ENCODE measurements at regions not wholly inside any gene's neighbourhood (a gene's known extent, or its start where the extent isn't known, plus 50 kb on each side); places are given as distances from the start of the nearest gene placed in this dataset.

DNA sequence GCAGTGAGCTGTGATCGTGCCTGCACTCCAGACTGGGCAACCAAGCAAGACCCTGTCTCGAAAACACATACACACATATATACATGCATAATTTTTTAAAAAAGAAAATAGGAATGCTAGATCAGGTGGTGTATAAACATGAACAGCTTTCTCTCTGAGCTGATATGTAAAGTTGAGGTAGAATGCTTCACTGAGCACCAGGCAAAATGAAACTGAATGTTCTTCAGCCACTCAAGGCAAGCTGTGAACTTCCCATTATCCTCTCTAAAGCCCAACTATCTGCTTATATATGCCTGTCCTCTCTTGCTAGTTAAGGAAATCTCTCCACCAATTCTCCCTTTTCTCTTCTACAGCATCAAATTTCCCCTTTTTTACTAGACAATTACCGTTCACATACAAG is 93.0 kb downstream of the NUF2 start:
- H3K27me3 ChIP-seq (ENCODE audit: insufficient read depth, low read length), result peaks cover 2% of the 10 kb centered on the region
- H3K79me2 ChIP-seq (ENCODE audit: insufficient read depth, low read length), result no peaks in the 10 kb centered on the region
- no peaks in the 10 kb centered on the region for H3K9me3 ChIP-seq (ENCODE audit: low read depth, low read length)
- no peak overlapping the region for H3K27ac ChIP-seq (ENCODE audit: low read depth, low read length)
- no peak overlapping the region for H3K4me3 ChIP-seq (ENCODE audit: insufficient read depth, low read length)
- no peaks in the 10 kb centered on the region for H3K4me1 ChIP-seq (ENCODE audit: insufficient read depth, low read length)
- no peaks in the 10 kb centered on the region for H4K20me1 ChIP-seq (ENCODE audit: insufficient read depth, low read length)
- no peaks in the 10 kb centered on the region for H3K36me3 ChIP-seq (ENCODE audit: insufficient read depth, low read length)
- H3K4me2 ChIP-seq (ENCODE audit: insufficient read depth, low read length), result no peak overlapping the region
- DNase-seq (ENCODE audit: insufficient read length, low spot score, missing footprints), result no peak
- TF ChIP-seq, protein P1, sequence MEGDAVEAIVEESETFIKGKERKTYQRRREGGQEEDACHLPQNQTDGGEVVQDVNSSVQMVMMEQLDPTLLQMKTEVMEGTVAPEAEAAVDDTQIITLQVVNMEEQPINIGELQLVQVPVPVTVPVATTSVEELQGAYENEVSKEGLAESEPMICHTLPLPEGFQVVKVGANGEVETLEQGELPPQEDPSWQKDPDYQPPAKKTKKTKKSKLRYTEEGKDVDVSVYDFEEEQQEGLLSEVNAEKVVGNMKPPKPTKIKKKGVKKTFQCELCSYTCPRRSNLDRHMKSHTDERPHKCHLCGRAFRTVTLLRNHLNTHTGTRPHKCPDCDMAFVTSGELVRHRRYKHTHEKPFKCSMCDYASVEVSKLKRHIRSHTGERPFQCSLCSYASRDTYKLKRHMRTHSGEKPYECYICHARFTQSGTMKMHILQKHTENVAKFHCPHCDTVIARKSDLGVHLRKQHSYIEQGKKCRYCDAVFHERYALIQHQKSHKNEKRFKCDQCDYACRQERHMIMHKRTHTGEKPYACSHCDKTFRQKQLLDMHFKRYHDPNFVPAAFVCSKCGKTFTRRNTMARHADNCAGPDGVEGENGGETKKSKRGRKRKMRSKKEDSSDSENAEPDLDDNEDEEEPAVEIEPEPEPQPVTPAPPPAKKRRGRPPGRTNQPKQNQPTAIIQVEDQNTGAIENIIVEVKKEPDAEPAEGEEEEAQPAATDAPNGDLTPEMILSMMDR (IDR thresholded peaks at IDR 0.05; ENCODE audit: extremely low read depth, low read depth, low read length), result no peak
- no peak overlapping the region for H2AFZ ChIP-seq (ENCODE audit: low read length)

DNA sequence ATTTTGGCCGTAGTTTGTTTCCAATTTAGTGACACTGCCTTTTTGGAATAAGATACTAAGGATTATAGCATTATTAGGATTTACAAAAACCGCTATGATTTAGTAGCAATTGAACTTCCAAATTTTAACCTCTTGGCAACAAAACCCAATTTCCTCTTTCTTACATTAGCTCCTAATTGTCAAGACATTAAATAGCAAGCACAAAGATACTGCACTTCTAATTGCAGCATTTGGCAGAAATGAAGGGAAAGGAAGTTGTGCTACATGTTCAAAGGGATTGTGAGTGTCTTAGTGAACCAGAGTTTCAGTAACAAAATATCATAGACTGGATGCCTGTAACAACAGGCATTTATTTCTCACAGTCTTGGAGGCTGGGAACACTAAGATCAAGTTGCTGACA is 99.9 kb downstream of the NUF2 start:
- Histone ChIP-seq H3K36me3 (ENCODE audit: insufficient read depth, low read length) (no peaks in the 10 kb centered on the region), H4K20me1 (ENCODE audit: insufficient read depth, low read length) (no peaks in the 10 kb centered on the region), H3K79me2 (ENCODE audit: insufficient read depth, low read length) (no peaks in the 10 kb centered on the region), H3K9me3 (ENCODE audit: low read depth, low read length) (no peaks in the 10 kb centered on the region), H3K27me3 (ENCODE audit: insufficient read depth, low read length) (no peaks in the 10 kb centered on the region), H3K4me3 (ENCODE audit: insufficient read depth, low read length) (no peak overlapping the region), H2AFZ (ENCODE audit: low read length) (no peak overlapping the region), H3K4me1 (ENCODE audit: insufficient read depth, low read length) (no peaks in the 10 kb centered on the region), H3K27ac (ENCODE audit: low read depth, low read length) (no peak overlapping the region), H3K4me2 (ENCODE audit: insufficient read depth, low read length) (no peak overlapping the region)
- no peak for DNase-seq (ENCODE audit: insufficient read length, low spot score, missing footprints)
- TF ChIP-seq, protein P1 (IDR thresholded peaks at IDR 0.05; ENCODE audit: extremely low read depth, low read depth, low read length), result no peak

GRCh38 chr1:163422738-163423404 is 101.1 kb downstream of the NUF2 start:
- Histone ChIP-seq H4K20me1 (ENCODE audit: insufficient read depth, low read length) (no peaks in the 10 kb centered on the region), H3K27ac (ENCODE audit: low read depth, low read length) (no peak overlapping the region), H3K4me1 (ENCODE audit: insufficient read depth, low read length) (no peaks in the 10 kb centered on the region), H2AFZ (ENCODE audit: low read length) (no peak overlapping the region), H3K4me2 (ENCODE audit: insufficient read depth, low read length) (no peak overlapping the region), H3K79me2 (ENCODE audit: insufficient read depth, low read length) (no peaks in the 10 kb centered on the region), H3K36me3 (ENCODE audit: insufficient read depth, low read length) (no peaks in the 10 kb centered on the region), H3K27me3 (ENCODE audit: insufficient read depth, low read length) (no peaks in the 10 kb centered on the region), H3K4me3 (ENCODE audit: insufficient read depth, low read length) (no peak overlapping the region), H3K9me3 (ENCODE audit: low read depth, low read length) (no peaks in the 10 kb centered on the region)
- DNase-seq (ENCODE audit: insufficient read length, low spot score, missing footprints), result no peak
- TF ChIP-seq, protein P1 (IDR thresholded peaks at IDR 0.05; ENCODE audit: extremely low read depth, low read depth, low read length), result no peak

- no peak for DNase-seq (ENCODE audit: insufficient read length, low spot score, missing footprints)
- TF ChIP-seq, protein P1 (IDR thresholded peaks at IDR 0.05; ENCODE audit: extremely low read depth, low read depth, low read length), result no peak
- Histone ChIP-seq H3K27ac (ENCODE audit: low read depth, low read length) (no peak overlapping the region), H3K36me3 (ENCODE audit: insufficient read depth, low read length) (no peaks in the 10 kb centered on the region), H3K9me3 (ENCODE audit: low read depth, low read length) (no peaks in the 10 kb centered on the region), H4K20me1 (ENCODE audit: insufficient read depth, low read length) (no peaks in the 10 kb centered on the region), H3K79me2 (ENCODE audit: insufficient read depth, low read length) (no peaks in the 10 kb centered on the region), H3K4me3 (ENCODE audit: insufficient read depth, low read length) (no peak overlapping the region), H3K4me1 (ENCODE audit: insufficient read depth, low read length) (no peaks in the 10 kb centered on the region), H3K4me2 (ENCODE audit: insufficient read depth, low read length) (no peak overlapping the region), H2AFZ (ENCODE audit: low read length) (no peak overlapping the region), H3K27me3 (ENCODE audit: insufficient read depth, low read length) (no peaks in the 10 kb centered on the region)
These were observed 104.9 kb downstream of the NUF2 start for GRCh38 chr1:163426505-163427251.
